ENCODE measurements at regions not wholly inside any gene's neighbourhood (a gene's known extent, or its start where the extent isn't known, plus 50 kb on each side); places are given as distances from the start of the nearest gene placed in this dataset.

DNA sequence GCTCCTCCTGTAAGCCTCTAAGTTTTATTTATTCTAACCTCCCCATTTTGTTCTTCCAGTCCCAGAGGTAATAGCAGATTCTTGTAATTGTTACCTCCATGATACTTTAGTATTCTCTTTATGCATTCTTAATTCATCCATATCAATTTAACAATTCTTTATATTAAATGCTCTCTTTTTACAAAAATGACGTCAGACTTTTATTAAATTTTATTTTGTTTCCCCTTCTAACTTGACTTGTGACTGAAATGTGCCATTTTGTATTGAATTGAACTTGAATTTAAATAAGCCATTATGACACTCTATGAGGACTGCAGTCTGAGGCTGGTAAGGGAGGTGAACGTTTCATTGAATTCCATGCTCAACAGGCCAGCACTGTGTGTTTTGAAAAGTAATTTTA, 60.0 kb upstream of the NUDT10 start:
- H4K8ac ChIP-seq (ENCODE audit: low read depth, low read length) = no peak overlapping the region
- H3K79me2 ChIP-seq (ENCODE audit: control insufficient read depth, insufficient read depth, low read length, poor library complexity) = no peaks in the 10 kb centered on the region
- H2BK5ac ChIP-seq (ENCODE audit: low read depth, low read length, poor library complexity) = no peak overlapping the region
- no peak overlapping the region for H3K18ac ChIP-seq (ENCODE audit: low read length)
- no peaks in the 10 kb centered on the region for H3K79me1 ChIP-seq (ENCODE audit: low read length)
- H3K23ac ChIP-seq (ENCODE audit: low read length) = no peak overlapping the region
- H3K27ac ChIP-seq (ENCODE audit: low read depth, low read length) = no peak overlapping the region
- H3K4me1 ChIP-seq (ENCODE audit: control insufficient read depth in 1 of 2, insufficient read depth in 2 of 2, low read length in 2 of 2) = no peaks in the 10 kb centered on the region
- DNase-seq = no peak
- H4K91ac ChIP-seq (ENCODE audit: low read depth, low read length) = no peak overlapping the region
- no peaks in the 10 kb centered on the region for H3K36me3 ChIP-seq (ENCODE audit: control insufficient read depth in 1 of 2, insufficient read depth in 2 of 2, low read length in 2 of 2)
- H3K9ac ChIP-seq (ENCODE audit: low read length) = no peak overlapping the region
- H2BK120ac ChIP-seq (ENCODE audit: insufficient read depth, low read length, poor library complexity) = no peak overlapping the region
- H2AK5ac ChIP-seq (ENCODE audit: low read length) = no peak overlapping the region
- WGBS (ENCODE audit: extremely low coverage, insufficient coverage, insufficient read length) = no CpG with 5 or more reads among the region's 2 CpGs
- H3K9me3 ChIP-seq (ENCODE audit: insufficient read depth, low read depth, low read length) = no peaks in the 10 kb centered on the region
- H3K14ac ChIP-seq (ENCODE audit: low read length) = no peak overlapping the region
- H4K12ac ChIP-seq (ENCODE audit: low read depth, low read length) = no peak overlapping the region
- no peaks in the 10 kb centered on the region for H3K27me3 ChIP-seq (ENCODE audit: insufficient read depth, low read length)
- H3K4me3 ChIP-seq (ENCODE audit: low read depth, low read length) = no peak overlapping the region
- no peak overlapping the region for H2AFZ ChIP-seq (ENCODE audit: insufficient read depth, low read length, poor library complexity)
- H3K4me2 ChIP-seq (ENCODE audit: low read length) = no peak overlapping the region
- no peak overlapping the region for H3K4ac ChIP-seq (ENCODE audit: low read depth, low read length)
- no peak overlapping the region for H2BK12ac ChIP-seq (ENCODE audit: low read length)

DNA sequence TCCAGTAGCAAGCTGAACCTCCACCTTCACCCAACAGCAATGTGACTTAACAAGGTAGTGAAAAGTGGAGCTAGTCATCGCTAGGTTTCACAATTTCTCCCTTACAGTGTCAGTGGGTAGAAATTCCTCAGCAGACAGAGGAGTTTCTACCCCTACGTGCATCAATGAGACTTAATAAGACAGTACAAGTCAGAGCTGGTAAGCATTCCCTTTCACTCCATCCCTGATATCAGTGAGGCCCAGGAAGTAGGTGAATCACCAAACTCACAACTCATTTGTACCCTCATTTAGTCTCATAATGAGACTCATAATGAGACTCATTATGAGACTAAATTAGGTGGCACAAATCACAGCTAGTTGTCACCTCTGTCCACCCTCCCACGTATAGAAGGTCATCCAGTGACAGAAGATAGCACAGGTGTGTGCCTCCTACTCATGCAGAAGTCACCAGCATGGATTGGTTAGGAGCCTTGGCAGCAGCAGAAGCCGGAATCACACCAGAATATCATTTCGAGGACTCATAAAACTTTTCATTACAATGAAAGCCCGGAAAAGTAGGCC, 50.8 kb upstream of the NUDT10 start:
- H3K9ac ChIP-seq (ENCODE audit: low read length) = no peak overlapping the region
- H3K4me2 ChIP-seq (ENCODE audit: low read length) = no peak overlapping the region
- no peak overlapping the region for H2AK5ac ChIP-seq (ENCODE audit: low read length)
- no peak overlapping the region for H3K4ac ChIP-seq (ENCODE audit: low read depth, low read length)
- H3K36me3 ChIP-seq (ENCODE audit: control insufficient read depth in 1 of 2, insufficient read depth in 2 of 2, low read length in 2 of 2) = no peaks in the 10 kb centered on the region
- no peak overlapping the region for H2BK12ac ChIP-seq (ENCODE audit: low read length)
- H2AFZ ChIP-seq (ENCODE audit: insufficient read depth, low read length, poor library complexity) = no peak overlapping the region
- no peak overlapping the region for H2BK5ac ChIP-seq (ENCODE audit: low read depth, low read length, poor library complexity)
- WGBS (ENCODE audit: extremely low coverage, insufficient coverage, insufficient read length) = no CpG with 5 or more reads among the region's 6 CpGs
- no peak overlapping the region for H2BK120ac ChIP-seq (ENCODE audit: insufficient read depth, low read length, poor library complexity)
- H3K27me3 ChIP-seq (ENCODE audit: insufficient read depth, low read length) = no peaks in the 10 kb centered on the region
- no peaks in the 10 kb centered on the region for H3K9me3 ChIP-seq (ENCODE audit: insufficient read depth, low read depth, low read length)
- H3K79me2 ChIP-seq (ENCODE audit: control insufficient read depth, insufficient read depth, low read length, poor library complexity) = no peaks in the 10 kb centered on the region
- no peak for DNase-seq
- no peak overlapping the region for H3K27ac ChIP-seq (ENCODE audit: low read depth, low read length)
- no peak overlapping the region for H3K4me3 ChIP-seq (ENCODE audit: low read depth, low read length)
- H3K4me1 ChIP-seq (ENCODE audit: control insufficient read depth in 1 of 2, insufficient read depth in 2 of 2, low read length in 2 of 2) = no peaks in the 10 kb centered on the region
- no peak overlapping the region for H3K23ac ChIP-seq (ENCODE audit: low read length)
- H3K14ac ChIP-seq (ENCODE audit: low read length) = no peak overlapping the region
- no peak overlapping the region for H4K12ac ChIP-seq (ENCODE audit: low read depth, low read length)
- no peaks in the 10 kb centered on the region for H3K79me1 ChIP-seq (ENCODE audit: low read length)
- H3K18ac ChIP-seq (ENCODE audit: low read length) = no peak overlapping the region
- H4K8ac ChIP-seq (ENCODE audit: low read depth, low read length) = no peak overlapping the region
- no peak overlapping the region for H4K91ac ChIP-seq (ENCODE audit: low read depth, low read length)
